Cardiac muscle cell (in vitro differentiated cells and primary cell): ENCODE measurements at regions not wholly inside any gene's neighbourhood (a gene's known extent, or its start where the extent isn't known, plus 50 kb on each side); places are given as distances from the start of the nearest gene placed in this dataset.

Experiments
- DNase-seq, 2 donors: peaks; one replicate each; pipeline versions ENCODE4 v3.0.0 to v3.0.0-alpha.2; 2010 to 2017; ENCODE audit warnings: low read depth in 1 of 2, low spot score in 1 of 2
- H3K27ac ChIP-seq: fragments of 200-600 bp; sonication (generic); 2 replicates; pipeline ENCODE4 v1.5.1; 2016
- H3K27me3 ChIP-seq: fragments of 200-600 bp; sonication (generic); 2 replicates; pipeline ENCODE4 v1.6.0; 2016; ENCODE audit warnings: control low read depth
- H3K36me3 ChIP-seq: fragments of 200-600 bp; sonication (generic); 2 replicates; pipeline ENCODE4 v1.5.1; 2016; ENCODE audit warnings: control low read depth
- H3K4me1 ChIP-seq: fragments of 200-600 bp; sonication (generic); 2 replicates; pipeline ENCODE4 v1.8.1; 2017; ENCODE audit warnings: low read depth, mild to moderate bottlenecking, mixed run types
- H3K4me3 ChIP-seq: fragments of 200-600 bp; sonication (generic); 2 replicates; pipeline ENCODE4 v1.5.1; 2016; ENCODE audit warnings: mild to moderate bottlenecking
- H3K9me3 ChIP-seq: fragments of 200-600 bp; sonication (generic); 2 replicates; pipeline ENCODE4 v1.5.1; 2017; ENCODE audit warnings: low read depth, mild to moderate bottlenecking, control low read depth
- TF ChIP-seq, protein P1 (sequence below): IDR thresholded peaks from 2 replicates; pipeline ENCODE4 v1.5.1; 2012; ENCODE audit warnings: low read depth, mild to moderate bottlenecking, low read length

DNA sequence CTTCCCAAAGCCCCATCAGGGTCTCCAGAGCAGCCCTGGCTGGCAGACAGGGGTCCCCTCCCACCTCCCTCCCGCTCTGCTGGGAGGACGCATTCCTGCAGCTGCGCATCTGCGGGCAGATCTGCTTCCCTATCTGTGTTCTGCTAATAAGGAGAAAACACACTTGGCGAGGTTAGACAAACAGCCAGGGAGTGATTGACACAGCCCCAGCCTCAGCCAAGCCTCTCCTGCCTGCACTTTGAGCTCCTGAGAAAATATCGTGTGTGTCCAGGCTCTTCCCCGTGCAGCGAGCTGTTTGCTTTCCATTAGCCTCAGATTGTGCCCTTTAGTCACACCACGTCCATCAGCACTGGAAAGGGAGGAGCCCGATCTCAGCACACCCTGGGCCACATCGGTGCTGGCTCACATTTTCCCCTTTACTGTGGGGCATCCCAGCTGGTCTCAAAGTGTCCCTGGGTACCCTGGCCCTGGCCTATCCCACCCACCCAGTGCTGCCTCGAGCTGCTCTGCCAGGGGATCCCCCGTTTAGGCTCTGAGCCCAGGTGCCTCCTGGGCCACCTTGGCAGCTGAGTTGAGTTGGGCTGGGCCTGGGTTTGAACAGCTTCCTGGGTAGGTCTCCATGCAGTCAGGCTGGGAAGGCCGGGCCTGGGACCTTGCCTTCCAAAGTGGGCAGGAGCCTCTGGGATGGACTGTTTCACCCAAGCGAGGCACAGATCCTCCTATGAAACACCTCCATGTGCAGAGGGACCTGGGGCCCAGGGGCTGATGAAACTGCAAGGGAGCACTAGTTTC is 61.1 kb downstream of the BARX1 start:
- TF ChIP-seq, protein P1, sequence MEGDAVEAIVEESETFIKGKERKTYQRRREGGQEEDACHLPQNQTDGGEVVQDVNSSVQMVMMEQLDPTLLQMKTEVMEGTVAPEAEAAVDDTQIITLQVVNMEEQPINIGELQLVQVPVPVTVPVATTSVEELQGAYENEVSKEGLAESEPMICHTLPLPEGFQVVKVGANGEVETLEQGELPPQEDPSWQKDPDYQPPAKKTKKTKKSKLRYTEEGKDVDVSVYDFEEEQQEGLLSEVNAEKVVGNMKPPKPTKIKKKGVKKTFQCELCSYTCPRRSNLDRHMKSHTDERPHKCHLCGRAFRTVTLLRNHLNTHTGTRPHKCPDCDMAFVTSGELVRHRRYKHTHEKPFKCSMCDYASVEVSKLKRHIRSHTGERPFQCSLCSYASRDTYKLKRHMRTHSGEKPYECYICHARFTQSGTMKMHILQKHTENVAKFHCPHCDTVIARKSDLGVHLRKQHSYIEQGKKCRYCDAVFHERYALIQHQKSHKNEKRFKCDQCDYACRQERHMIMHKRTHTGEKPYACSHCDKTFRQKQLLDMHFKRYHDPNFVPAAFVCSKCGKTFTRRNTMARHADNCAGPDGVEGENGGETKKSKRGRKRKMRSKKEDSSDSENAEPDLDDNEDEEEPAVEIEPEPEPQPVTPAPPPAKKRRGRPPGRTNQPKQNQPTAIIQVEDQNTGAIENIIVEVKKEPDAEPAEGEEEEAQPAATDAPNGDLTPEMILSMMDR = no peak
- Histone ChIP-seq H3K36me3 (no peaks in the 10 kb centered on the region), H3K4me1 (no peaks in the 10 kb centered on the region), H3K27ac (no peak overlapping the region), H3K4me3 (no peak overlapping the region), H3K9me3 (no peaks in the 10 kb centered on the region), H3K27me3 (no peaks in the 10 kb centered on the region)
- no peak for DNase-seq

DNA sequence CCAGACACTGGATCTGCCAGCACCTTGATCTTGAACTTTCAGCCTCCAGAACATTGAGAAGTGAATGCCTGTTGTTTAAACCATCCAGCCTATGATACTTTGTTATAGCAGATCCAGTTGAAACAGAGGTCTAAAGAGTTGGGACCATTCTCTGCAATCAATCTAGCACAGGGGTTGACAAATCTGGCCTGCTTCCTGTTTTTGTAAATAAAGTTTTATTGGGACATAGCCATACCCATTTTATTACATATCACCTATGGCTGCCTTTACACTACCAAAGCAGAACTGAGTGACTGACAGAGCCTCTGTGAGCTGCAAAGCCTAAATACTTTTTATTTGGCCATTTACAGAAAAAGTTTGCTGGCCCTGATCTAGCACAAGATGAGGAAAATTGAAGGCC is 62.0 kb downstream of the BARX1 start:
- H3K27me3 ChIP-seq = no peaks in the 10 kb centered on the region
- TF ChIP-seq, protein P1 = no peak

DNA sequence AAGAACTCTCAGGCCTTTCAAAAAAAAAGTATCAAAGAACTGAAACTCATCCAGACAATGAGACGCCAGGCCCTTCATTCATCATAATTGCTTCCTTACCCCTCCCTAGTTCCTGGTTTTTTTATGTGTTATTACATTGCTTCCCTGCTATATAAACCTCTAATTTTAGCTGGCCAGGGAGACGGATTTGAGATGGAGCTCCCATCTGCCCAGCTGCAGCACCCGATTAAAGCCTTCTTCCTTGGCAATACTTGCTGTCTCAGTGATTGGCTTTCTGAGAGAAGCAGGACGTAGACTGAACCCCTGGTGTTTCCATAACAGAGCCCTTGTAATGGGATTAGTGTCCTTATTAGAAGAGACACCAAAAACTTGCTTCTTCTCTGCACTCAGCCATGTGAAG is 62.4 kb downstream of the BARX1 start:
- no peak for DNase-seq
- TF ChIP-seq, protein P1 = no peak
- no peaks in the 10 kb centered on the region for H3K9me3 ChIP-seq
- H3K4me1 ChIP-seq = no peaks in the 10 kb centered on the region
- H3K27me3 ChIP-seq = no peaks in the 10 kb centered on the region
- no peak overlapping the region for H3K27ac ChIP-seq
- H3K4me3 ChIP-seq = no peak overlapping the region
- H3K36me3 ChIP-seq = no peaks in the 10 kb centered on the region

More for the DNA sequence above, 62.0 kb downstream of the BARX1 start:
- no peak for DNase-seq
- Histone ChIP-seq H3K4me1 (no peaks in the 10 kb centered on the region), H3K36me3 (no peaks in the 10 kb centered on the region), H3K4me3 (no peak overlapping the region), H3K27ac (no peak overlapping the region), H3K9me3 (no peaks in the 10 kb centered on the region)

DNA sequence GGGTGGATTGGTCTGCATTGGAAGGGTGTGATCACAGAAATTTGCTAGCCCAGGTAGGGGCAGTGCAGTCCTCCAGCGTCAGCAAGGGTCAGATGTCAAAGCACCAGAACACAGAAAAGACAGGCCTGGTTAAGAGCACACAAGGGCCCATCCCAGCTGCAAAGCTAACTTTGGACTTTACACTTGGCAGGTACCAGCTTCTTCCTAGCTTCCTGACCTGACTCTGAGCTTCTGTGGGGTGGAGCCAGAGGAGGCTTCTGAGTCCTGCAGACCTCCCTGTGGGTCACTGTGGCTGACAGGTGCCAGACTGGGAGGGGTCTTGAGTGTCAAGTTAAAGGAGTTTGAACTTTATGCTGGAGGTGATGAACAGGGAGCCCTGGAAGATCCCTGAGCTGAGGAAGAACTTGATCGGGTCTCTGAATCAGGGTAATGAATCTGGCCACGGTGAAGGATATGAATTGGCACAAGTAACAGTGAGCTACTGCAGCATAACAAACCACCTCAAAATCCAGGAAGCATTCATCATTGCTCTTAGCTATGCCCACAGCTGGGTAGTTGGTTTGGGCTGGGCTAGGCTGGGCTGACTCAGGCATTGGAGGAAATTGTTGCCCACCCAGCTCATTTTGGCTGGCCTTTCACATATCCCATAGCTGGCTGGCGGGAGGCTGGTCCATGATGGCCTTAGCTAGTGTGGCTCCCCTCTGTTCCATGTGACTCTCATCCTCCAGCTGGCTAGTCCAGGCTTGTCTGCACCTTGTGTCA is 63.4 kb downstream of the BARX1 start:
- Histone ChIP-seq H3K27ac (no peak overlapping the region), H3K4me3 (no peak overlapping the region), H3K36me3 (no peaks in the 10 kb centered on the region), H3K27me3 (no peaks in the 10 kb centered on the region), H3K4me1 (no peaks in the 10 kb centered on the region), H3K9me3 (no peaks in the 10 kb centered on the region)
- TF ChIP-seq, protein P1 = no peak
- DNase-seq = no peak

DNA sequence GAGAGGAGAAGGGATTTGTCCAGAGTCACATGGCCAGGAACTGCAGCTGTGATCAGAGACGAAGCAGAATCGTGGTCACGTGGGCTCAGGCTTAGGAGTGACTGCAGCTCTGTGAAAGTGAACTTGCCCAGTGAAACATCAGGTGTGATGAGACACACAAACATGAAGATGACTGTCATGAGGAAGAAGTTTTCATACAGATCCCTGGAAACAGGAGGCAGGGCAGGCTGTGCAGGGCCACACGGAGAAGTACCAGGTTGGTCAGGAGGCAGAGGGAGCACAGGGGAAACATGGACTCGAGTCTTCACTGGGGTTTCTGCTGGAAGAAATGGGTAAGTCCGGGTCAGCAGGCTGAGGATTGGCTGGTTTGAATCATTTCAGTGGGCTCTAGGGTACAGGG is 64.1 kb downstream of the BARX1 start:
- no peak for DNase-seq
- Histone ChIP-seq H3K4me3 (no peak overlapping the region), H3K36me3 (no peaks in the 10 kb centered on the region), H3K27ac (no peak overlapping the region), H3K9me3 (no peaks in the 10 kb centered on the region), H3K27me3 (no peaks in the 10 kb centered on the region), H3K4me1 (no peaks in the 10 kb centered on the region)
- TF ChIP-seq, protein P1 = no peak
